ENCODE measurements at regions not wholly inside any gene's neighbourhood (a gene's known extent, or its start where the extent isn't known, plus 50 kb on each side); places are given as distances from the start of the nearest gene placed in this dataset.
"Not testable (repeated sequence)": the region's sequence is repeated elsewhere in the genome, so short reads cannot be mapped to it uniquely, and the experiment has no call there.

DNA sequence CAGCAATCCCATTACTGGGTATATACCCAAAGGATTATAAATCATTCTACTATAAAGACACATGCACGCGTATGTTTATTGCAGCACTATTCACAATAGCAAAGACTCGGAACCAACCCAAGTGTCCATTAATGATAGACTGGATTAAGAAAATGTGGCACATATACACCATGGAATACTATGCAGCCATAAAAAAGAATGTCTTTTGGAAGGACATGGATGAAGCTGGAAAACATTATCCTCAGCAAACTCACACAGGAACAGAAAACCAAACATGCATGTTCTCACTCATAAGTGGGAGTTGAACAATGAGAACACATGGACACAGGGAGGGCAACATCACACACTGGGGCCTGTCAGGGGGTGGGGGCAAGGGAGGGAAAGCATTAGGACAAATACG lies 143.7 kb upstream of the IVNS1ABP start:
- TF ChIP-seq, protein P1, sequence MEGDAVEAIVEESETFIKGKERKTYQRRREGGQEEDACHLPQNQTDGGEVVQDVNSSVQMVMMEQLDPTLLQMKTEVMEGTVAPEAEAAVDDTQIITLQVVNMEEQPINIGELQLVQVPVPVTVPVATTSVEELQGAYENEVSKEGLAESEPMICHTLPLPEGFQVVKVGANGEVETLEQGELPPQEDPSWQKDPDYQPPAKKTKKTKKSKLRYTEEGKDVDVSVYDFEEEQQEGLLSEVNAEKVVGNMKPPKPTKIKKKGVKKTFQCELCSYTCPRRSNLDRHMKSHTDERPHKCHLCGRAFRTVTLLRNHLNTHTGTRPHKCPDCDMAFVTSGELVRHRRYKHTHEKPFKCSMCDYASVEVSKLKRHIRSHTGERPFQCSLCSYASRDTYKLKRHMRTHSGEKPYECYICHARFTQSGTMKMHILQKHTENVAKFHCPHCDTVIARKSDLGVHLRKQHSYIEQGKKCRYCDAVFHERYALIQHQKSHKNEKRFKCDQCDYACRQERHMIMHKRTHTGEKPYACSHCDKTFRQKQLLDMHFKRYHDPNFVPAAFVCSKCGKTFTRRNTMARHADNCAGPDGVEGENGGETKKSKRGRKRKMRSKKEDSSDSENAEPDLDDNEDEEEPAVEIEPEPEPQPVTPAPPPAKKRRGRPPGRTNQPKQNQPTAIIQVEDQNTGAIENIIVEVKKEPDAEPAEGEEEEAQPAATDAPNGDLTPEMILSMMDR (IDR thresholded peaks at IDR 0.05), result not testable (repeated sequence)
- not testable (repeated sequence) for TF ChIP-seq POLR2A, EP300 (IDR thresholded peaks at IDR 0.05)

Measured in tibial nerve (tissue), 4 donors.